A673 (cell line): ENCODE measurements at regions not wholly inside any gene's neighbourhood (a gene's known extent, or its start where the extent isn't known, plus 50 kb on each side); places are given as distances from the start of the nearest gene placed in this dataset.

Experiments used
- BruUV-seq: library from RNA; stranded (reverse); fragments of 400-500 nt; replicated peaks from 2 replicates; lab custom pipeline; 2021; lab: Mats Ljungman, UMichigan
- CTCF ChIA-PET: fragments of 300-600 bp; sonication (Branson Sonifier 250); formaldehyde crosslinking; loops from one replicate; lab custom pipeline; 2022; ENCODE audit warnings: antibody characterized with exemption; lab: Charles Lee
- POLR2A ChIA-PET: fragments of 300-600 bp; sonication (Branson Sonifier 250); formaldehyde crosslinking; loops from one replicate; lab custom pipeline; 2022; ENCODE audit warnings: antibody characterized with exemption; ENCODE audit not compliant: low non-redundant PET; lab: Charles Lee
- DNase-seq: peaks from one replicate; pipeline ENCODE4 v3.0.0-alpha.2; 2015; ENCODE audit warnings: low spot score
- H3K27ac ChIP-seq: fragments of 200-600 bp; sonication (generic); 2 replicates; pipeline ENCODE4 v1.5.1; 2016; ENCODE audit warnings: mixed run types, low read depth, mild to moderate bottlenecking, mixed read lengths, antibody characterized with exemption, low read length; ENCODE audit not compliant: poor library complexity, severe bottlenecking
- H3K27me3 ChIP-seq: fragments of 200-600 bp; sonication (generic); replicated peaks from 2 replicates; pipeline ENCODE4 v1.6.1; 2017; ENCODE audit warnings: mixed run types, low read depth, mild to moderate bottlenecking, mixed read lengths, antibody characterized with exemption, low read length; ENCODE audit not compliant: insufficient read depth, poor library complexity
- H3K36me3 ChIP-seq: fragments of 200-600 bp; sonication (generic); 2 replicates; pipeline ENCODE4 v1.6.1; 2016; ENCODE audit warnings: mixed run types, mild to moderate bottlenecking, mixed read lengths, antibody characterized with exemption, low read length; ENCODE audit not compliant: insufficient read depth, poor library complexity, severe bottlenecking
- H3K4me1 ChIP-seq: fragments of 200-600 bp; sonication (generic); 2 replicates; pipeline ENCODE4 v1.6.1; 2017; ENCODE audit warnings: mixed run types, mild to moderate bottlenecking, mixed read lengths, antibody characterized with exemption, low read length; ENCODE audit not compliant: insufficient read depth, poor library complexity, severe bottlenecking
- H3K4me3 ChIP-seq: fragments of 200-600 bp; sonication (generic); 2 replicates; pipeline ENCODE4 v1.5.1; 2016; ENCODE audit warnings: low read depth, mixed run types, mild to moderate bottlenecking, mixed read lengths, low read length; ENCODE audit not compliant: poor library complexity, severe bottlenecking
- H3K9me3 ChIP-seq: fragments of 200-600 bp; sonication (generic); 2 replicates; pipeline ENCODE4 v1.6.1; 2016; ENCODE audit warnings: mixed run types, low read depth, mild to moderate bottlenecking, mixed read lengths, antibody characterized with exemption, low read length; ENCODE audit not compliant: poor library complexity, severe bottlenecking
- CTCF ChIP-seq: fragments of 300-800, 200-600 bp; sonication (generic); conservative IDR thresholded peaks from 2 replicates; pipeline ENCODE4 v1.5.1; 2017; ENCODE audit warnings: low read depth, mild to moderate bottlenecking, antibody characterized with exemption, low read length, moderate library complexity, mixed read lengths
- EZH2 ChIP-seq: fragments of 200-600 bp; sonication (generic); IDR thresholded peaks from 2 replicates; pipeline ENCODE4 v1.6.1; 2017; ENCODE audit warnings: borderline replicate concordance, low read depth, mild to moderate bottlenecking, mixed read lengths, antibody characterized with exemption, low read length; ENCODE audit not compliant: poor library complexity, severe bottlenecking
- intact Hi-C: fragments of 100-400 bp; cut with micrococcal nuclease; formaldehyde crosslinking; loops from one replicate; pipeline ENCODE4 v1.10.0; 2022; ENCODE audit not compliant: unreplicated experiment

DNA sequence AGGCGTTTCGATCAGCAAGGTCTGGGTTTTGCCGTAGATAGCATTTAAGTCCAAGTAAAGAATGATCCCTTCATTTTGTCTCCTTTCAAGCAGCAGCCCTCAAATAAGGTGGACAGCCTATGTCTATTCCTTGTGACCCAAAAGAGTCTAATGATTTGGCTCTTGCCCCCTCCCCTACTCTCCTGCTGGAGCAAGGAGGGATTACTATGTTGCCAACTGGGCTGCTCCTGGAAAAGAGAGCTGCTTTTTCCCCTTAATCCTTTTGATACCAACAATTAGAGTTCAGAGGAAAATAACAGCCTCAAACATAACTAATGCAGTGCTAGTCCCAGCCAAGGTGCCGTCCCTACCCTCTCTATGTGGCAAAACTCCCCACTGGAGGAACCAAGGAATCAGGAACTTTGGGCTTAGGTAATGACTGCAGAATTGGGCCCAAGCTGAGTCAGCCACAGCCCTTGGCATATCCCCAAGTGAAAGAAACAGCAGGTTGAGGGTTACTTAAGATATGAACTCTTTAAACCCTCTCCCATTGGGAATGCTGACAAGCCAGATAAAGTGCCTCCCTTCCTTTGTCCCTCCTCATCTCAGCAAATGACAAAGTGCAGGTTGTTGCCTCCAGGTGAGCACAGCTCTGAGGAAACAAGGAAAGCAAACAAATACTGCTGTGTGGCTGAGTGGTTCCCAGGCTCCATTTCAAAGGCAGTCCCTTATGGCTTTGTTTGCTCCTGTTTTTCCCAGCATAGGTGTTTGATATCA, 643.7 kb downstream of the INHBA start:
- no peaks in the 10 kb centered on the region for H3K36me3 ChIP-seq
- no peak for TF ChIP-seq CTCF
- no peak for TF ChIP-seq EZH2
- BruUV-seq, result no TSS peak
- H3K9me3 ChIP-seq, result no peaks in the 10 kb centered on the region
- POLR2A ChIA-PET, result interaction anchor here (0.6 kb wide), 1 partner anchor 734 kb away, joined by 3 read pairs; no protein-coding TSS in a partner anchor
- H3K4me3 ChIP-seq, result no peak overlapping the region
- H3K27me3 ChIP-seq, result no peaks in the 10 kb centered on the region
- no peak for DNase-seq
- no peaks in the 10 kb centered on the region for H3K4me1 ChIP-seq
- intact Hi-C loops, result no loop called here
- no peak overlapping the region for H3K27ac ChIP-seq
- CTCF ChIA-PET, result no interaction called here

- POLR2A ChIA-PET, result no interaction called here
- H3K9me3 ChIP-seq, result no peaks in the 10 kb centered on the region
- no peaks in the 10 kb centered on the region for H3K4me1 ChIP-seq
- intact Hi-C loops, result no loop called here
- H3K27me3 ChIP-seq, result no peaks in the 10 kb centered on the region
- BruUV-seq, result no TSS peak
- H3K27ac ChIP-seq, result no peak overlapping the region
- H3K36me3 ChIP-seq, result no peaks in the 10 kb centered on the region
- TF ChIP-seq CTCF, result no peak
- no peak for TF ChIP-seq EZH2
- DNase-seq, result no peak
- CTCF ChIA-PET, result no interaction called here
- H3K4me3 ChIP-seq, result no peak overlapping the region
Measured at GRCh38 chr7:41054960-41055661, 647.8 kb downstream of the INHBA start.

DNA sequence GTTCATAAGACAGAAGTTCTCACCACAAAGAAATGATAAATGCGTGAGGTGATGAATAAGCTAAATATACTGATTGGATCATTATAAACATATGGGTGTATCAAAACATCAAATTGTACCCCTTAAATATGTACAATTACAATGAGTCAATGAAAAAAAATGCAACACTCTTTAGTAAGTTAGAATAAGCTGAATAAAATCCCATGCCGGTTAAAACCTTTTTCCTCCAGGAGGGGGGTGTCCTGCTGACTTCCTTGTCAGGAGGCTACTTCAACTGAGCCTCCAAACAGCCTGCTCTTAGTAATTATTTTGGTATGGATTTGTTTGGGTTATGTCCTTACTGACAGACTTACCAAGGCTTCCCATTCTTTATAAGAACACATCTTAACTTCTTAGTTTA, 649.1 kb downstream of the INHBA start:
- no TSS peak for BruUV-seq
- Histone ChIP-seq H3K4me3 (no peak overlapping the region), H3K27ac (no peak overlapping the region), H3K27me3 (no peaks in the 10 kb centered on the region), H3K4me1 (no peaks in the 10 kb centered on the region), H3K36me3 (no peaks in the 10 kb centered on the region), H3K9me3 (no peaks in the 10 kb centered on the region)
- intact Hi-C loops, result no loop called here
- no peak for DNase-seq
- TF ChIP-seq EZH2 (no peak), CTCF (no peak)
- ChIA-PET POLR2A (no interaction called here), CTCF (no interaction called here)
